ENCODE measurements at regions not wholly inside any gene's neighbourhood (a gene's known extent, or its start where the extent isn't known, plus 50 kb on each side); places are given as distances from the start of the nearest gene placed in this dataset.

DNA sequence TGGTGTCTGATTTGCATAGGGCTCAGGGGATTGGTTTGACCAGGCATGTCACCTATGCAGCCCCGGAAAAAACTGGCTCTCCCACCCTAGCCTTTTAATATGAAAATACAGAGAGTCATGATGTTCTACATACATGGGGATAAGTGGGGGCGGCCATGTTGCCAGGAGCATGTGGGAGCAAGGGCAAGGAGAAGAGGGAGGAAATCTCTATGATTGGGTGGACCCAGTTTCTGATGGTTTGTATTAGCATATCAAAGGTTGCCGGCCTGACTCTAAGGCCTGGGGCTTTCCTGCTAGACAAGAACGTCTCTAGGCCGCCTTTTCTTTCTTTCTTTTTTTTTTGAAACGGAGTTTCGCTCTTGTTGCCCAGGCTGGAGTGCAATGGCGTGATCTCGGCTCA lies 123.4 kb upstream of the CPSF6 start:
- intact Hi-C loops (cut with micrococcal nuclease): no loop called here
- no peak overlapping the region for H3K27ac ChIP-seq (replicated peaks)
- TF ChIP-seq CTCF (IDR thresholded peaks at IDR 0.05; ENCODE audit: borderline replicate concordance): no peak
- H3K4me3 ChIP-seq: no peak overlapping the region
- no peaks in the 10 kb centered on the region for H3K27me3 ChIP-seq (ENCODE audit: low read depth)
- H3K4me1 ChIP-seq: no peaks in the 10 kb centered on the region
- no peaks in the 10 kb centered on the region for H3K36me3 ChIP-seq
- no peaks in the 10 kb centered on the region for H3K9me3 ChIP-seq (replicated peaks)
- no peak for DNase-seq

- H3K4me3 ChIP-seq: no peak overlapping the region
- H3K27ac ChIP-seq (replicated peaks): no peak overlapping the region
- intact Hi-C loops (cut with micrococcal nuclease): no loop called here
- DNase-seq: no peak
- no peak for TF ChIP-seq CTCF (IDR thresholded peaks at IDR 0.05; ENCODE audit: borderline replicate concordance)
- no peaks in the 10 kb centered on the region for H3K27me3 ChIP-seq (ENCODE audit: low read depth)
- no peaks in the 10 kb centered on the region for H3K4me1 ChIP-seq
- no peaks in the 10 kb centered on the region for H3K9me3 ChIP-seq (replicated peaks)
- H3K36me3 ChIP-seq: no peaks in the 10 kb centered on the region
Measured at GRCh38 chr12:69117566-69118266, 121.7 kb upstream of the CPSF6 start.

DNA sequence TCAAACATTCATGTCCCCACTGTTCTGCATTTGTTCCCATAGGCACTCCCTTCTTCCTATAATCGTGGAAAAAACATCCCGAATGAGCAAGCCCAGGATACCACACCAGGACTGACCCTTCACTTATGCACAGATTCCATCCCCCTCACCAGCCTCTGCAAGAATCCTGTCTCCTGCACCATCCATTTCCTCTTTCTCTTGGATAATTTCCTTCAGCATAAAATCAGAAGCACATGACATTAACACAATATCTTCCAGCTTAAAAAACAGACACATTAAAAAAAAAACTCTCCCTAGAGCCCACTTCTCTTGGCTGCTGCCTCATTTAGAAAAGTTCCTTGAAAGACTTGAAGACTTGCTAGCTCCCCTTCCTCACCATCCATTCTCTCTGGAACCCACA lies 120.9 kb upstream of the CPSF6 start:
- H3K4me3 ChIP-seq: no peak overlapping the region

DNA sequence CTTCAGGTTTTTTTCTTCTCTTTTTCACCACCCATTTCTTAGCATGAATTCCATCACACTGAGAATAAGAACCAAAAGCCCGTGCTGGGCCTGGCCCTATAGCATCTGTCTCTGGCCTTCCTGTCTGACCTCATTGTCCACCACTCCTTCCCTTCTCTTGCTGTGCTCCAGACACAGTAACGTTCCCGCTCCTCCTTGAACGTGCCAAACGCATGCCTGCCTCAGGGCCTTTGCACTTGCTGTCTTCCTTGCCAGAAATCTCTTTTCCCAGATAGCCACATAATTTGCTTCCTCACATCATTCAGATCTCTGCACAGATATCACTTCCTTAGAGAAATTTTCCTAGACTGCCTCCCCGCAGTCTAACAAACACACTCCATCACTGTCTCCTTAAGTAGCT lies 119.6 kb upstream of the CPSF6 start:
- H3K4me1 ChIP-seq: no peaks in the 10 kb centered on the region
- H3K36me3 ChIP-seq: no peaks in the 10 kb centered on the region
- intact Hi-C loops (cut with micrococcal nuclease): no loop called here
- H3K9me3 ChIP-seq (replicated peaks): no peaks in the 10 kb centered on the region
- no peak for TF ChIP-seq CTCF (IDR thresholded peaks at IDR 0.05; ENCODE audit: borderline replicate concordance)
- no peaks in the 10 kb centered on the region for H3K27me3 ChIP-seq (ENCODE audit: low read depth)
- H3K4me3 ChIP-seq: no peak overlapping the region
- no peak for DNase-seq
- H3K27ac ChIP-seq (replicated peaks): no peak overlapping the region

More for the DNA sequence above, 120.9 kb upstream of the CPSF6 start:
- DNase-seq: no peak
- Histone ChIP-seq H3K27me3 (ENCODE audit: low read depth) (no peaks in the 10 kb centered on the region), H3K36me3 (no peaks in the 10 kb centered on the region), H3K4me1 (no peaks in the 10 kb centered on the region), H3K9me3 (replicated peaks) (no peaks in the 10 kb centered on the region), H3K27ac (replicated peaks) (no peak overlapping the region)
- no peak for TF ChIP-seq CTCF (IDR thresholded peaks at IDR 0.05; ENCODE audit: borderline replicate concordance)
- intact Hi-C loops (cut with micrococcal nuclease): no loop called here

DNA sequence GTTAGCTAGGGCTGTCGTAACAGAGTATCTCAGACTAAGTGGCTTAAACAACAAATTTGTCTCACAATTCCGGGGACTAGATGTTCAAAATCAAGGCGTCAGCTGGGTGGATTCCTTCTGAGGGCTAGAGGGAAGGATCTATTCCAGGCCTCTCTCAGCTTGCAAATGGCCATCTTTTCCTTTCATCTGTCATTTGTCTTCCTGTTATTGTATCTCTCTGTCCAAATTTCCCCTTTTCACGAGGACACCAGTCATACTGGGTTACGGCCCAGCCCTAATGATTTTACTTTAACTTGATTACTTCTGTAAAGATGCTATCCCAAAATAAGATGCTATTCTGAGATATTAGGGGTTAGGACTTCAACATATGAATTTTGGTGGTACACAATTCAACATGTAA lies 119.0 kb upstream of the CPSF6 start:
- no peaks in the 10 kb centered on the region for H3K36me3 ChIP-seq
- H3K9me3 ChIP-seq (replicated peaks): no peaks in the 10 kb centered on the region
- no peak overlapping the region for H3K27ac ChIP-seq (replicated peaks)
- TF ChIP-seq CTCF (IDR thresholded peaks at IDR 0.05; ENCODE audit: borderline replicate concordance): no peak
- DNase-seq: no peak
- H3K4me3 ChIP-seq: no peak overlapping the region
- no peaks in the 10 kb centered on the region for H3K4me1 ChIP-seq
- H3K27me3 ChIP-seq (ENCODE audit: low read depth): no peaks in the 10 kb centered on the region
- intact Hi-C loops (cut with micrococcal nuclease): no loop called here
